ENCODE measurements at regions not wholly inside any gene's neighbourhood (a gene's known extent, or its start where the extent isn't known, plus 50 kb on each side); places are given as distances from the start of the nearest gene placed in this dataset.

GRCh38 chr12:124681779-124682391, 114.5 kb upstream of the NCOR2 start:
- H3K4me1 ChIP-seq (ENCODE audit: insufficient read depth, low read length): no peaks in the 10 kb centered on the region; the same call in 1 of the 2 replicates

More at GRCh38 chr12:124681779-124682391, 114.5 kb upstream of the NCOR2 start:
- no peak overlapping the region for H3K4ac ChIP-seq (ENCODE audit: low read depth, low read length)
- H3K4me1 Mint-ChIP-seq: peaks cover 23 to 37% of the 10 kb centered on the region in 2 experiments
- H2BK15ac ChIP-seq (ENCODE audit: low read depth, low read length): no peak overlapping the region
- H2AK5ac ChIP-seq (ENCODE audit: insufficient read length, low read length): no peak overlapping the region
- no peaks in the 10 kb centered on the region; a peak in 1 of 7 replicates for H3K36me3 Mint-ChIP-seq (ENCODE audit: insufficient read depth in 1 of 3, low read depth in 3 of 3)
- no peaks in the 10 kb centered on the region for H3K79me1 ChIP-seq (ENCODE audit: insufficient read depth, low read depth, low read length, poor library complexity, severe bottlenecking)
- H3K27ac Mint-ChIP-seq: no peak overlapping the region
- no peak overlapping the region for H3K56ac ChIP-seq (ENCODE audit: insufficient read length, low read depth, low read length)
- H3K4me2 ChIP-seq (ENCODE audit: insufficient read depth, insufficient read length, low read length): no peak overlapping the region
- no peaks in the 10 kb centered on the region for H4K20me1 ChIP-seq (ENCODE audit: control insufficient read depth, insufficient read depth, insufficient read length)
- TF ChIP-seq CTCF (conservative IDR thresholded peaks at IDR 0.05): no peak
- no peak overlapping the region for H2AFZ ChIP-seq (ENCODE audit: low read length)
- H3K18ac ChIP-seq (ENCODE audit: insufficient read length, low read depth, low read length): no peak overlapping the region
- no peak overlapping the region for H2BK120ac ChIP-seq (ENCODE audit: low read depth, low read length, poor library complexity, severe bottlenecking)
- no peak overlapping the region for H4K8ac ChIP-seq (replicated peaks; ENCODE audit: insufficient read length, low read depth, low read length)
- H3K23ac ChIP-seq (ENCODE audit: insufficient read length, low read depth, low read length): no peak overlapping the region
- no peak overlapping the region for H3K27ac ChIP-seq (ENCODE audit: insufficient read length, low read depth, low read length)
- no peaks in the 10 kb centered on the region; the same call in 1 of the 2 replicates for H3K27me3 Mint-ChIP-seq (ENCODE audit: low read depth)
- no CpG with 5 or more reads among the region's 16 CpGs for WGBS (ENCODE audit: extremely low coverage, insufficient read length, low lambda C conversion rate)
- H2BK12ac ChIP-seq (ENCODE audit: insufficient read length, low read depth, low read length): no peak overlapping the region
- H3T11ph ChIP-seq (ENCODE audit: low read length): no peak overlapping the region
- no peak overlapping the region for H2BK5ac ChIP-seq (ENCODE audit: insufficient read length, low read length)
- H3K9ac ChIP-seq (ENCODE audit: extremely low read depth, insufficient read length, low read length): no peak overlapping the region
- H3K4me3 Mint-ChIP-seq: no peak overlapping the region
- H4K5ac ChIP-seq (ENCODE audit: insufficient read length, low read depth, low read length): no peak overlapping the region
- H3K27me3 ChIP-seq (ENCODE audit: insufficient read depth, low read length): no peaks in the 10 kb centered on the region
- no peaks in the 10 kb centered on the region; a peak in 2 of 5 replicates for H3K9me3 Mint-ChIP-seq
- H3K23me2 ChIP-seq (ENCODE audit: insufficient read length, low read depth, low read length, poor library complexity, severe bottlenecking): no peaks in the 10 kb centered on the region
- no peak overlapping the region for H3K14ac ChIP-seq (ENCODE audit: insufficient read depth, low read length)
- no peak overlapping the region for H2BK20ac ChIP-seq (ENCODE audit: low read depth, low read length, poor library complexity, severe bottlenecking)
- DNase-seq: no peak
- no peaks in the 10 kb centered on the region for H3K79me2 ChIP-seq (ENCODE audit: insufficient read depth, low read length)
- H4K91ac ChIP-seq (ENCODE audit: insufficient read length, low read depth, low read length): no peak overlapping the region
- no peaks in the 10 kb centered on the region for H3K9me3 ChIP-seq (ENCODE audit: control insufficient read depth, low read depth, low read length)

Measured in H9 (cell line).